ENCODE measurements at regions not wholly inside any gene's neighbourhood (a gene's known extent, or its start where the extent isn't known, plus 50 kb on each side); places are given as distances from the start of the nearest gene placed in this dataset.

- ATAC-seq (no peak), DNase-seq (ENCODE audit: extremely low read depth in 1 of 4, low spot score in 3 of 4) (no peak), FAIRE-seq (no peak)
- ChIA-PET POLR2A (interaction anchor here (0.9 kb wide), 1 partner anchor 9 kb away, joined by 3 read pairs; no protein-coding TSS in a partner anchor), CTCF (ENCODE audit: low intra/inter-chr PET ratio) (no interaction called here)
- Histone ChIP-seq H3K9ac (ENCODE audit: insufficient read depth in 1 of 2, low read depth in 2 of 2, low read length in 2 of 2) (0 out of 4 replicates have a peak overlapping the region, but pooled peaks of 1 of the 2 experiments have one; percentile 32), H3K36me3 (ENCODE audit: control insufficient read depth, insufficient read depth, low read length) (no peaks in the 10 kb centered on the region), H3K4me1 (replicated peaks in 1 of 2; ENCODE audit: control insufficient read depth in 2 of 2, insufficient read depth in 2 of 2, low read length in 2 of 2) (peaks cover 14 to 17% of the 10 kb centered on the region in 2 experiments; a peak in 4 of 5 replicates), H3K4me2 (ENCODE audit: insufficient read depth, low read length) (no peak overlapping the region), H3K27ac (ENCODE audit: extremely low read depth, low read depth, low read length) (no peak overlapping the region; the same call in 2 of the 3 replicates), H3K27me3 (ENCODE audit: control insufficient read depth in 2 of 2, insufficient read depth in 2 of 2, low read length in 2 of 2) (no peaks in the 10 kb centered on the region), H3K79me2 (ENCODE audit: control insufficient read depth, insufficient read depth, low read length) (no peaks in the 10 kb centered on the region), H3K9me1 (ENCODE audit: control insufficient read depth, insufficient read depth, low read length) (no peaks in the 10 kb centered on the region), H3K4me3 (no peak overlapping the region), H3K9me3 (replicated peaks; ENCODE audit: control insufficient read depth, insufficient read depth, low read depth, low read length) (peaks cover 2% of the 10 kb centered on the region; the same call in 1 of the 2 replicates), H2AFZ (ENCODE audit: low read depth, low read length) (peak overlapping the region; percentile 66), H4K20me1 (replicated peaks; ENCODE audit: control insufficient read depth, insufficient read depth, low read length) (no peaks in the 10 kb centered on the region)
- no TSS peak for BruUV-seq (replicated peaks)
- 83% methylated on average over 5 of the region's 6 CpGs for WGBS (ENCODE audit: insufficient coverage, low coverage, missing lambda C conversion rate)
- in situ Hi-C loops (cut with MboI), result no loop called here
- intact Hi-C loops (cut with micrococcal nuclease), result no loop called here
- TF ChIP-seq, protein P1, sequence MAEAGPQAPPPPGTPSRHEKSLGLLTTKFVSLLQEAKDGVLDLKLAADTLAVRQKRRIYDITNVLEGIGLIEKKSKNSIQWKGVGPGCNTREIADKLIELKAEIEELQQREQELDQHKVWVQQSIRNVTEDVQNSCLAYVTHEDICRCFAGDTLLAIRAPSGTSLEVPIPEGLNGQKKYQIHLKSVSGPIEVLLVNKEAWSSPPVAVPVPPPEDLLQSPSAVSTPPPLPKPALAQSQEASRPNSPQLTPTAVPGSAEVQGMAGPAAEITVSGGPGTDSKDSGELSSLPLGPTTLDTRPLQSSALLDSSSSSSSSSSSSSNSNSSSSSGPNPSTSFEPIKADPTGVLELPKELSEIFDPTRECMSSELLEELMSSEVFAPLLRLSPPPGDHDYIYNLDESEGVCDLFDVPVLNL (CRISPR knock-in tag; IDR thresholded peaks at IDR 0.05; ENCODE audit: low read depth), result no peak
- TF ChIP-seq ETV1 (tag; conservative IDR thresholded peaks at IDR 0.05; ENCODE audit: low read depth) (no peak), CEBPB (tag; IDR thresholded peaks at IDR 0.05) (no peak), SAFB2 (IDR thresholded peaks at IDR 0.05; ENCODE audit: borderline replicate concordance, low read depth, low read length, severe bottlenecking) (no peak), PRPF4 (IDR thresholded peaks at IDR 0.05; ENCODE audit: insufficient read depth, low read depth, low read length, poor library complexity, severe bottlenecking) (no peak), SIRT6 (IDR thresholded peaks at IDR 0.05; ENCODE audit: low read depth, low read length) (no peak), STAG1 (CRISPR knock-in tag; IDR thresholded peaks at IDR 0.05; ENCODE audit: borderline replicate concordance) (no peak), PHB2 (IDR thresholded peaks at IDR 0.05; ENCODE audit: low read depth) (no peak), ELF1 (tag; IDR thresholded peaks at IDR 0.05) (no peak), ETV6 (IDR thresholded peaks at IDR 0.05; ENCODE audit: borderline replicate concordance in 1 of 2, low read depth in 2 of 2, low read length in 1 of 2) (no peak), ETV6 (CRISPR knock-in tag; IDR thresholded peaks at IDR 0.05; ENCODE audit: borderline replicate concordance) (no peak), GTF2A2 (tag; IDR thresholded peaks at IDR 0.05) (no peak), ZNF263 (CRISPR knock-in tag; IDR thresholded peaks at IDR 0.05; ENCODE audit: borderline replicate concordance) (no peak), ZNF146 (CRISPR knock-in tag; IDR thresholded peaks at IDR 0.05; ENCODE audit: unreplicated experiment) (no peak), MTF1 (CRISPR knock-in tag; IDR thresholded peaks at IDR 0.05; ENCODE audit: borderline replicate concordance) (no peak), HDAC2 (IDR thresholded peaks at IDR 0.05) (no peak), NEUROD1 (IDR thresholded peaks at IDR 0.05; ENCODE audit: borderline replicate concordance, low read depth, low read length, partially characterized antibody) (no peak)
- TF ChIP-seq, protein P2, sequence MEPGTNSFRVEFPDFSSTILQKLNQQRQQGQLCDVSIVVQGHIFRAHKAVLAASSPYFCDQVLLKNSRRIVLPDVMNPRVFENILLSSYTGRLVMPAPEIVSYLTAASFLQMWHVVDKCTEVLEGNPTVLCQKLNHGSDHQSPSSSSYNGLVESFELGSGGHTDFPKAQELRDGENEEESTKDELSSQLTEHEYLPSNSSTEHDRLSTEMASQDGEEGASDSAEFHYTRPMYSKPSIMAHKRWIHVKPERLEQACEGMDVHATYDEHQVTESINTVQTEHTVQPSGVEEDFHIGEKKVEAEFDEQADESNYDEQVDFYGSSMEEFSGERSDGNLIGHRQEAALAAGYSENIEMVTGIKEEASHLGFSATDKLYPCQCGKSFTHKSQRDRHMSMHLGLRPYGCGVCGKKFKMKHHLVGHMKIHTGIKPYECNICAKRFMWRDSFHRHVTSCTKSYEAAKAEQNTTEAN (CRISPR knock-in tag; IDR thresholded peaks at IDR 0.05), result no peak
- TF ChIP-seq, protein P3, sequence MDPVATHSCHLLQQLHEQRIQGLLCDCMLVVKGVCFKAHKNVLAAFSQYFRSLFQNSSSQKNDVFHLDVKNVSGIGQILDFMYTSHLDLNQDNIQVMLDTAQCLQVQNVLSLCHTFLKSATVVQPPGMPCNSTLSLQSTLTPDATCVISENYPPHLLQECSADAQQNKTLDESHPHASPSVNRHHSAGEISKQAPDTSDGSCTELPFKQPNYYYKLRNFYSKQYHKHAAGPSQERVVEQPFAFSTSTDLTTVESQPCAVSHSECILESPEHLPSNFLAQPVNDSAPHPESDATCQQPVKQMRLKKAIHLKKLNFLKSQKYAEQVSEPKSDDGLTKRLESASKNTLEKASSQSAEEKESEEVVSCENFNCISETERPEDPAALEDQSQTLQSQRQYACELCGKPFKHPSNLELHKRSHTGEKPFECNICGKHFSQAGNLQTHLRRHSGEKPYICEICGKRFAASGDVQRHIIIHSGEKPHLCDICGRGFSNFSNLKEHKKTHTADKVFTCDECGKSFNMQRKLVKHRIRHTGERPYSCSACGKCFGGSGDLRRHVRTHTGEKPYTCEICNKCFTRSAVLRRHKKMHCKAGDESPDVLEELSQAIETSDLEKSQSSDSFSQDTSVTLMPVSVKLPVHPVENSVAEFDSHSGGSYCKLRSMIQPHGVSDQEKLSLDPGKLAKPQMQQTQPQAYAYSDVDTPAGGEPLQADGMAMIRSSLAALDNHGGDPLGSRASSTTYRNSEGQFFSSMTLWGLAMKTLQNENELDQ (CRISPR knock-in tag; IDR thresholded peaks at IDR 0.05; ENCODE audit: borderline replicate concordance), result no peak
Measured at GRCh38 chr10:128626397-128627000, 500.3 kb upstream of the MKI67 start.

Data from K562 (cell line).